ENCODE measurements at regions not wholly inside any gene's neighbourhood (a gene's known extent, or its start where the extent isn't known, plus 50 kb on each side); places are given as distances from the start of the nearest gene placed in this dataset.

DNA sequence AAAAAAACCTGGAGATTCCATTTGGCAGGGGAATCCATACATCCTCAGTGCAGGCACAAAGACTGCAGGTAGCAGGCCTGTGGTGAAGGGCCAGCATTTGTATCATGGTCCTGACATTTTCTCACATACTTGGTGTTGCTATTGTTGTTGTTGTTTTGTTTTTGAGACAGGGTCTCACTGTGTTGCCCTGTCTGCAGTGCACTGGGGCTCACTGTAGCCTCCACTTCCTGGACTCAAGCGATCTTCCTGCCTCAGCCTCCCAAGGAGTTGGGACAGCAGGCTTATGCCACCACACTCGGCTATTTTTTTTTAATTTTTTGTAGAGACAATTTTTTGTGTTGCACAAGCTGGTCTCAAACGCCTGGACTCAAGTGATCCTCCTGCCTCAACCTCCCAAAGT is 140.8 kb upstream of the ZNF644 start:
- no peak overlapping the region for H3K4me3 Mint-ChIP-seq
- no peaks in the 10 kb centered on the region for H3K4me1 Mint-ChIP-seq
- H3K36me3 Mint-ChIP-seq = no peaks in the 10 kb centered on the region
- H3K27me3 Mint-ChIP-seq = no peaks in the 10 kb centered on the region
- no peaks in the 10 kb centered on the region for H3K9me3 Mint-ChIP-seq
- no peak overlapping the region for H3K27ac Mint-ChIP-seq

DNA sequence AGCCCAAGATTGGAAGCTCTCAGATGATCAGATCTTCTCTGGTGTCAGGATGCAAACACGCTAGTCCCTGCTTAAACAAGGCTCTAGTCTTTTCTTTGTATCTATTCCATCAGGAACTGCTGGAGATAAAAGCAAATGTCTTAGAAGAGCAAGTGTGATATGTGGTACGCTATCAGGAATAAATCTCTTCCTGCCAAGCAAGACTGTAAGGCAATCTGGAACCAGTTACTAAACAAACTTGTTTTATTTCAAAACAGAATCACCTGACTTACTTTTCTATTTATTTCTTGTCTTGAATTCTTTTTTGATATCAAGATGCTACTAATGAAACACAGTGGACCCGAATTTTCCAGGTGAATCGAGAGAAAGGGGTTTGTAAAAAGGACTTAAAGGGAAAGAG is 139.9 kb upstream of the ZNF644 start:
- Mint-ChIP-seq H3K27ac (no peak overlapping the region), H3K9me3 (no peaks in the 10 kb centered on the region), H3K36me3 (no peaks in the 10 kb centered on the region), H3K4me3 (no peak overlapping the region), H3K27me3 (no peaks in the 10 kb centered on the region), H3K4me1 (no peaks in the 10 kb centered on the region)

DNA sequence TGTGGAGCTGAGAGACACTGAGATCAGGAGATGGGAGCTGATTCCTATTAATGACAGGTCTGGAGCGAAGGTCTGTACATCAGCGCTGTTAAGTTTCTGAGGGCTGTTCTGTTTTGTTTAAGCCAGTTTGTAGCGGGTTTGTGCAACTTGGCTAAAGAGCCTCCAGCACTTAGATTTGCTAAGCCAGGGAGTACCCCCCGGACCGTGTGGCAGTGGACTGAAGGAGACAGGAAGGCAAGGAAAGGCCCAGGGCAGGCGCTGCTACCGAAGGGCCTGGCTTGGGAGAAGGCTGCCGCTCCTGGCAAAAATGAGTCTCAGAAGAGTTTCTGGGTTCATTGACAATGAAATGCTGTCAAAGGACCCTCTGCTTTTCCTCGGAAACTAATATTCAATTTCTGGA is 139.3 kb upstream of the ZNF644 start:
- no peak overlapping the region for H3K27ac Mint-ChIP-seq
- H3K27me3 Mint-ChIP-seq = no peaks in the 10 kb centered on the region
- no peak overlapping the region for H3K4me3 Mint-ChIP-seq

DNA sequence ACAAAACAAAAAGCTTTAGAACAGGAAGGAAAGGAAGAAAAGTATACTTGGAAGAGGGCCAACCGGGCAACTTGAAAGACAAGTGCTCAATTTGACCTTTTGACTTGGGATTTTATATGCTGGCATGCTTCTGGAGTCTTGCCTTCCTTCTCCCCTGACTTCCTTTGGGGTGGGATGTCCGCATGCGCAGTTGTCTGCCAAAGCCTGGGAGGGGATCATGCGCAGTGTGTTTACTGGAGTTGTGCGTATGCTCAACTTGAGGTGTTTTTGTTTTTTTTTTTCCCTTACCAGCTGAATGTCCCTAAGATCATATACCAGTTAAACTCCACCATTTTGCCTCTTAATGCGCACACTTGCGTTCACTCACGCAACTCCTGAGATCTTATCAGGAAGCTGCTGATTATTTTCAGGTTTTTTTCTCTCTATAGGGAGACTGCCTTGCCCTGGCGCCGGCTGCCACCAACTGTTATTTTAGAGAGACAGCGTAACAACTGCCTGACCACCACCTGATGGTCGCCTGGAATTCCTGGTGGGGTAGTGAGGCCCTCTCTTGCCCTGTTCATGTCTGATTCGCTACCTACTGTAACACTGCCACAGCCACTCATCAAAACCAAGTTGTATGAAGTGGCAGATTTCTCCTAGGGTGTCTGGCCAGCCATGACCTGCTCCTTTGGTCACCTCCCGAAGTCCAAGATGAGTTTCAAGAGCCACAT is 138.7 kb upstream of the ZNF644 start:
- Mint-ChIP-seq H3K4me3 (no peak overlapping the region), H3K9me3 (no peaks in the 10 kb centered on the region), H3K36me3 (no peaks in the 10 kb centered on the region)

More for the DNA sequence above, 139.3 kb upstream of the ZNF644 start:
- no peaks in the 10 kb centered on the region for H3K4me1 Mint-ChIP-seq
- H3K36me3 Mint-ChIP-seq = no peaks in the 10 kb centered on the region
- H3K9me3 Mint-ChIP-seq = no peaks in the 10 kb centered on the region

DNA sequence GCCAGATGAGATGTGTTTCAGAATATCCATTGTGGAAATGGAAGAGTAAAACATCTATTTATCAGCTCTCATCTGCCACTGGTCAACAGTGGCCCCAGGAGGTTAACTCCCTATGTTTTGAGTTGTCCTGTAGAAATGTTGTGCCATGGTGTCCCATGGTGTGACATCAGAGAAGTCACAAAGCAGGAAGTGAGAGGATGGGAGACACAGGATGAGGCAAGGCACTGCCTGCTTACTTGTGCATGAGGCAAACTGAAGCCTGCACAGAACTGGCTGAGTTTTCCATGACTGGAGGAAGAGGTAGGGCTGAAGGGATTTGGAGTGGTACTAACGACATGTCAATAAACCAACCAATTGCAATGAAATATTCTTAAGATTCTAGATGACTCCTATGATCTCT is 131.5 kb upstream of the ZNF644 start:
- H3K9me3 Mint-ChIP-seq = no peaks in the 10 kb centered on the region
- H3K4me1 Mint-ChIP-seq = no peaks in the 10 kb centered on the region
- H3K36me3 Mint-ChIP-seq = no peaks in the 10 kb centered on the region
- H3K4me3 Mint-ChIP-seq = no peak overlapping the region
- no peak overlapping the region for H3K27ac Mint-ChIP-seq
- H3K27me3 Mint-ChIP-seq = peaks cover 3% of the 10 kb centered on the region

More for the DNA sequence above, 138.7 kb upstream of the ZNF644 start:
- Mint-ChIP-seq H3K27ac (no peak overlapping the region), H3K27me3 (no peaks in the 10 kb centered on the region), H3K4me1 (no peaks in the 10 kb centered on the region)

DNA sequence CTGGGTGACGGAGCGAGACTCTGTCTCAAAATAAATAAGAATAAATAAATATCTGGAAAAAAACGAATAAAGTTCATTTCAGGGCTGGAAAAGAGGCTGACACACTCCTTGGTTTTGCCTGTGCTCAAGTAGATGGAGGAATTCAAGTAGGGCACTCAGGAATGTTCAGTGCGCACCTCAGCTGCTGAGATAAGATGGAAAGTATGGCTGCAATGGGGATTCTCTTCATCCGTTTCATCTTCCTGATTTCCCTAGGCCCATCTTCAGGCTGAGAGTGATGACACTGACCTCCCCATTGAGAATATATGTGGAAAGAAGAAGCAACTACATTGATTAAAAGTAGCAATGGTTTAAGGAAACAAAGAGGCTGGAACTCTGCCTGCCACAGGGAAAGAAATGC is 130.5 kb upstream of the ZNF644 start:
- H3K27ac Mint-ChIP-seq = no peak overlapping the region
- H3K4me3 Mint-ChIP-seq = no peak overlapping the region
- no peaks in the 10 kb centered on the region for H3K36me3 Mint-ChIP-seq
- no peaks in the 10 kb centered on the region for H3K9me3 Mint-ChIP-seq
- peaks cover 6% of the 10 kb centered on the region for H3K27me3 Mint-ChIP-seq
- no peaks in the 10 kb centered on the region for H3K4me1 Mint-ChIP-seq

DNA sequence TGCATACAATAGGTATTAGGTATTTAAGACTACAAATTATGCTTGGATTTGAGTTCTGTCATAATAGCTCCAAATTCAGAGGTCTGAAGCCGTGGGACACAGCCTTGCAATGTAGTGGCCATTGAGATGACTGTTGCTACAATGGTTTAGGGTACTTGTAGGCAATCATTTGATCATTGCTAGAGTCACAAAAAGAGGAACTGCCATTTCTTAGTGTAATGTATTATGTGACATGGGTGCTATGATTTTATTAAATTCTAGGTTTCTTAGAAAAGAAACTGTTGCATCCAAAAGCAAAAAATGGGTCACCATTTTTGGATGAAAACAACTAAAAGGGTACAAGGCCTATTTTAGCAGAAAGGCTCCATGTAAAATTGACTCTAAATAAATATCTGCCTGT is 129.9 kb upstream of the ZNF644 start:
- Mint-ChIP-seq H3K36me3 (no peaks in the 10 kb centered on the region), H3K27me3 (peaks cover 6% of the 10 kb centered on the region), H3K4me3 (no peak overlapping the region), H3K27ac (no peak overlapping the region), H3K9me3 (no peaks in the 10 kb centered on the region), H3K4me1 (no peaks in the 10 kb centered on the region)

DNA sequence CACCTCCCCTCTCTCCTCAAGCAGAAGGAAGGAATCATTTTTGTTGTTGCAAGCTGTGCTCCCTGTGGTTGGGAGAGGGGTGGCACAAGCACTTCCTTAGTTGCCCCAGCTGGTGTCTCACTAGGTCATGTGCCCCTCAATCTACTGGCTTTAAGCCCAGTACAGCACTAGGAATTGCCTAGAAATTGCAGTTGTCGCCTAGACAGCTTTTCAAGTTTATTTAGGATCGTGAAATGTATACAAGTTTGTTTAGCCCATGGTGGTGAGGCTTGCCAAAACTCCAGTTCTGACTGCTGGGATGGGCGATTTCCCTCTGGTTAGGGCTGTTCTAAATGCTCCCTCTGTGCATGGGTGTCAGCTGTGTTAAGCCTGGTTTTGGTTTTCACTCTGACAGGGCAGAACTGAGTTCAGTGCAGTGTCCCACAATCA is 126.8 kb upstream of the ZNF644 start:
- no peak overlapping the region for H3K4me3 Mint-ChIP-seq
- no peaks in the 10 kb centered on the region for H3K9me3 Mint-ChIP-seq
- no peaks in the 10 kb centered on the region for H3K4me1 Mint-ChIP-seq
- no peaks in the 10 kb centered on the region for H3K36me3 Mint-ChIP-seq
- peaks cover 6% of the 10 kb centered on the region for H3K27me3 Mint-ChIP-seq
- no peak overlapping the region for H3K27ac Mint-ChIP-seq

DNA sequence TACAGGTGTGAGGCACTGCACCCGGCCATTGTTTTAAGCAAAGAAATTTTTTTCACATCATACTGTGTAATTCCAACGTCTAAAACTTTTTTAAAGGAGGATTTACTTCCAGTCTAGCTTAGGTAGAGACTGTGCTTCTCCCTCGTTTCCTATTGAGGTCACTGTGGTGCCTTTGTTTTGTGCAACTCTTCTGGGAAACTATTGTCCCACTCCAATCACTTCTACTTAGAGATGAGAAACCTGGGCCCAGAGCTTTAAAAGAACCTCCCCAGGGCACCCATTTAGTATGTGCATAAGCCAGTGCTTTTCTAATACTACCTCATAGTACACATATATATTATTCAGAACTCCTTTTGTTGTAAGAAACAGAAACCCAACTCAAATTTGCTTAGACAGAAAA is 120.0 kb upstream of the ZNF644 start:
- H3K4me1 Mint-ChIP-seq = no peaks in the 10 kb centered on the region
- H3K4me3 Mint-ChIP-seq = no peak overlapping the region
- no peaks in the 10 kb centered on the region for H3K27me3 Mint-ChIP-seq
- no peaks in the 10 kb centered on the region for H3K9me3 Mint-ChIP-seq
- H3K36me3 Mint-ChIP-seq = no peaks in the 10 kb centered on the region
- no peak overlapping the region for H3K27ac Mint-ChIP-seq

DNA sequence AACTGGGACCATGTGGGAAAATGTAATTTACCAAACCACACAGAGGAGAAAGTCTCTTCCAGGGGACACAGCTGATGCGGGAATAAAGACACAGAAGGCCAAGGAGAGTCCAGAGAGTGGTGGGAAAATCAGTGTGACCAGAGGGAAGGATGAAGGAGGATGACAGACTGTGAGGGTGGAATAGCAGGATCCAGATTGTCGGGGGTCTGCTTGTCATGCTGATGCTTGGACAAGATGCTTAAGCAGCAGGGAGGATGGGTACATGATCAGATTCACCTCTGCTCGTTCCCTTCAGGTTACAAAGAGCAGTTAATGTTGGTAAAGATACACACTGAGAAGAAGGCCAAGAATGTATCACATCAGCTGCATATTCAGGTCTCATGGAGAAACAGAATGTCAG is 117.1 kb upstream of the ZNF644 start:
- H3K4me3 Mint-ChIP-seq = no peak overlapping the region
- H3K9me3 Mint-ChIP-seq = no peaks in the 10 kb centered on the region
- H3K4me1 Mint-ChIP-seq = no peaks in the 10 kb centered on the region
- no peaks in the 10 kb centered on the region for H3K36me3 Mint-ChIP-seq
- peaks cover 2% of the 10 kb centered on the region for H3K27me3 Mint-ChIP-seq
- peak overlapping the region; percentile 10 for H3K27ac Mint-ChIP-seq

DNA sequence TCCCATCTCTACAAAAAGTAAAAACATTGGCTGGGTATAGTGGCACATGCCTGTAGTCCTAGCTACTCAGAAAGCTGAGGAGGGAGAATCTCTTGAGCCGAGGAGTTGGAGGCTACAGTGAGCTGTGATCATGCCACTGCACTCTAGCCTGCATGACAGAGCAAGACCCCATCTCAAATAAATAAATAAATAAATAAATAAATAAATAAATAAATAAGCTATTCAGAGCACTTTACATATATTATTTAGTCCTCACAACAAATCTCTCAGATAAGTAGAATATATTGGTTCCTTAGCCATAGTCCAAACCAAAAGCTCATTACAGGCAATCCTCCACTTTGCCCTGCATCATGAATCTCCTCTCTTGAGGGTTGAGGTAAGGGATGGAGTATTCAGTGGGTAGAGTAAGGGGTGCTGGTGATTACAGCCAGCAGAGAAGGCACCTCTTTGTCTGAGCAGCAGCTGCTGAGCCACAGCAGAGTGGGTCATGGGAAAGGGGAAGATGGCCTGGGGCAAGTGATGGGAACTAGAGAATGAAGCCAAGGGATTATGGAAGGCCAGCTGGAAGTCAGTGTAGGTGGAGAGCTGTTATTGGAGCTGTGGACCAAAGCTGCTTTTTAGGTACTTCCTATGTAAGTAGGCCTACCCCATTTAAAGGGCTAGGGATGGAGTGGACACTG is 115.5 kb upstream of the ZNF644 start:
- peak overlapping the region; percentile 71 for H3K27ac Mint-ChIP-seq
- H3K4me1 Mint-ChIP-seq = no peaks in the 10 kb centered on the region
- H3K9me3 Mint-ChIP-seq = no peaks in the 10 kb centered on the region
- H3K27me3 Mint-ChIP-seq = peaks cover 2% of the 10 kb centered on the region
- H3K4me3 Mint-ChIP-seq = no peak overlapping the region
- no peaks in the 10 kb centered on the region for H3K36me3 Mint-ChIP-seq

DNA sequence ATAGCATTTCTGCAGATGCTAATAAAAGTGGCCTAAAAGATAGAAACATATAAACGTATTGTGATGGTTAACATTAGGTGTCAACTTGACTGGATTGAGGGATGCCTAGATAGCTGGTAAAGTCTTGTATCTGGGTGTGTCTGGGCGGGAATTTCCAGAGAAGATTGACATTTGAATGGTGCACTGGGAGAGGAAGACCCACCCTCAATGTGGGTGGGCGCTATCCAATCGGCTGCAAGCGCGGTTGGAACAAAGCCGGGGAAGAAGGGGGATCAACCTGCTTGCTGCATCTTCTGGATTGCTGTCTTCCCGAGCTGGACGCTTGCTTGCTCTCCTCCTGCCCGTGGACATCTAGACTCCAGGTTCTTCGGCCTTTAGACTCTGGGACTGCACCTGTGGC is 114.0 kb upstream of the ZNF644 start:
- H3K36me3 Mint-ChIP-seq = no peaks in the 10 kb centered on the region
- peaks cover 2% of the 10 kb centered on the region for H3K27me3 Mint-ChIP-seq
- H3K4me1 Mint-ChIP-seq = no peaks in the 10 kb centered on the region
- H3K27ac Mint-ChIP-seq = no peak overlapping the region
- H3K9me3 Mint-ChIP-seq = no peaks in the 10 kb centered on the region
- no peak overlapping the region for H3K4me3 Mint-ChIP-seq

DNA sequence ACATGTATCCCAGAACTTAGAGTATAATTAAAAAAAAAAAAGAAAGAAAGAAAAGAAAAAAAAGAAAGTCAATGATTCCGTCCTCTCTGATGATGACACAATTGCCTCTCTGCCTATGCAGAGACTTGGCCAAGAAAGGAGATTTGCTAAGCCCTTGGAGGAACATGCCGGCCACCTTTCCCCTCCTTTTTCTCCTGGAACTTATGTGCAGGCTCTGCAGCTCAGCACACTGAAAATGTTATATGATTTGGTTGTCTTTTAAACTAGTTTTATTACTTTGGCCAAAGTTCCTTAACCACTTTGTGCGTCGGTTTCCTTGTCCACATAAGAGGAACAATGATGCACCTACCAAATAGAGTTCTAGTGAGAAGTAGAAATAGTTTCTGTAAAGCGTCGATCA is 111.4 kb upstream of the ZNF644 start:
- Mint-ChIP-seq H3K27me3 (peaks cover 2% of the 10 kb centered on the region), H3K4me3 (no peak overlapping the region), H3K27ac (no peak overlapping the region), H3K9me3 (no peaks in the 10 kb centered on the region), H3K36me3 (no peaks in the 10 kb centered on the region), H3K4me1 (no peaks in the 10 kb centered on the region)

DNA sequence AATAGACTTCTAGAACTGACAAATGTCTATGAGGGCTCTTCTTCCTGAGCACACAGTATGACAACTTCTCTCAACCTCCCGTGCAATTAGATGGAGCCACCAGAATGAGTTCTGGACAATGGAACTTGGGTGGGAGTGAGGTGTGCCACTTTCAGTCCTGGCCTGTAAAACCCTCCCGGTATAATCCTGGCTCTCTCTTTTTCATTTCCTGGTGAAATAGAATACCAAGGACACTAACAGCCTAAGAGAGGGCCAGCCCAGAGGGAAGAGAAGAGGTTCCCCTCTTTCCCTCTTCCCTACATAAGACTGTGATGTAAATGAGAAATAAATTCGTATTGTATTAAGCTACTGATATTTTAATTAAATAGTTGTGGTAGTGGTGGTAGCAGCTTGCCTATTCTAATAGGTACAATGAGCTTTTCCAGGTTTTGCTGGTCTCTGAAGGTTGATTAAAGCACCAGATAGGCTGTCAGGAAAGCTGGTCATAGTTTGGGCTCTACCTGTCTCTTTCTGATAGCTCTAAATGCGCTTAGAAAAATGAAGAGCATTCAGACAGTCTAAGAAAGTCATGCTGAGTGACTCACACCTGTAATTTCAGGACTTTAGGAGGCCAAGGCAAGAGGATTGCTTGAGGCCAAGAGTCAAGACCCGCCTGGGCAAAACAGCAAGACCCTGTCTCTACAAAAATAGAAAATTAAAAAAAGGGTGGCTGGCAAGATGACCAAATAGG is 108.6 kb upstream of the ZNF644 start:
- Mint-ChIP-seq H3K27ac (no peak overlapping the region), H3K9me3 (no peaks in the 10 kb centered on the region), H3K4me3 (no peak overlapping the region), H3K4me1 (no peaks in the 10 kb centered on the region), H3K36me3 (no peaks in the 10 kb centered on the region), H3K27me3 (no peaks in the 10 kb centered on the region)

DNA sequence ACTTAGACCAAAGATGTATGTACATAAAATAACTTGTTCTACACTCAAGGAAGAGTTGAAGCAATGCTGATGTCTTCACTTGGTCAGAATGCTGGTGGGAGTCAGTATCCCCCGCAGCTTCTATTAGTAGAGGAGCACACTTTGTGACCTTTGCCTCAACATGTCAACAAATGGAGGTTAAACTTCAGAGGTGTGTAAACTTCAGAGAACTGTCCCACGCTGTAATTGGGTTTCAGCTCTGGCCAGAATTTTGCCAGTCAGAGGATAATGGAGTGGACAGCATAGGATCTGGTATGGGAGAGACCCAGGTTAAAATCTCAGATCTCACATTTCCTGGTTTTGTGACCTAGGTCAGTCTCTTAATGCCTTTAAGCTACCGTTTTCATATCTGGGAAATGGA is 107.6 kb upstream of the ZNF644 start:
- no peaks in the 10 kb centered on the region for H3K36me3 Mint-ChIP-seq
- H3K9me3 Mint-ChIP-seq = no peaks in the 10 kb centered on the region
- H3K27ac Mint-ChIP-seq = no peak overlapping the region
- H3K27me3 Mint-ChIP-seq = peaks cover 2% of the 10 kb centered on the region
- no peaks in the 10 kb centered on the region for H3K4me1 Mint-ChIP-seq
- H3K4me3 Mint-ChIP-seq = no peak overlapping the region

DNA sequence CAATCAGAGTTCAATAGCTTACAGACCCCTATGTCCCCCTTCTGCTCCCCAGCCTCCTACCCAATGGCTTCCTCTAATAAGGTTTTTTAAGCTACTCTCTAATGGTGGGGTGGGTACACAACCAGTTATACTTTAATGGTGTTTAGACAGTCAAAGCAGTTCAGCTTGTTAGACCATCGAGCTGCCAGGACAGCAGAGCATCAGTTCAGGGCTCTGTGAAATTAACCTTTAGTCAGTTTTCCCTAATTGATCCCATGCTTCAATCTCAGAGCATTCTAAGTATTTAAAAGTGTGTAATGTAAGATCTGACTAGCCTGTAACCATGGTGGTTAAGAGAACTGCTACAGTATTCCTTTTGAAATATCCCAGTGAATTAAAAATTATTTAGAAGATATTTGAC is 107.2 kb upstream of the ZNF644 start:
- H3K4me1 Mint-ChIP-seq = no peaks in the 10 kb centered on the region

More for the DNA sequence above, 107.2 kb upstream of the ZNF644 start:
- no peak overlapping the region for H3K4me3 Mint-ChIP-seq
- H3K36me3 Mint-ChIP-seq = no peaks in the 10 kb centered on the region
- H3K27ac Mint-ChIP-seq = no peak overlapping the region
- H3K9me3 Mint-ChIP-seq = no peaks in the 10 kb centered on the region
- peaks cover 2% of the 10 kb centered on the region for H3K27me3 Mint-ChIP-seq

Measured in activated naive CD4-positive, alpha-beta T cell treated with anti-CD3 and anti-CD28 coated beads, Interleukin-2, amount 50 U/mL, for 24 hours (primary cell).